NT2/D1 (cell line): ENCODE measurements at regions not wholly inside any gene's neighbourhood (a gene's known extent, or its start where the extent isn't known, plus 50 kb on each side); places are given as distances from the start of the nearest gene placed in this dataset.

Source experiments
- DNase-seq: peaks from one replicate; pipeline ENCODE4 v3.0.0-alpha.2; 2011; ENCODE audit warnings: low read depth, low spot score
- H3K27me3 ChIP-seq: 2 replicates; pipeline ENCODE4 v1.6.0; 2011; ENCODE audit warnings: mild to moderate bottlenecking; ENCODE audit not compliant: insufficient read length, insufficient read depth
- H3K36me3 ChIP-seq: 2 replicates; pipeline ENCODE4 v1.6.1; 2011; ENCODE audit warnings: mild to moderate bottlenecking, low read length, mixed read lengths; ENCODE audit not compliant: insufficient read depth, insufficient read length
- H3K4me1 ChIP-seq: 2 replicates; pipeline ENCODE4 v1.5.1; 2011; ENCODE audit not compliant: insufficient read depth, insufficient read length
- H3K4me3 ChIP-seq: 2 replicates; pipeline ENCODE4 v1.5.1; 2011; ENCODE audit warnings: low read depth; ENCODE audit not compliant: insufficient read length
- H3K9ac ChIP-seq: 2 replicates; pipeline ENCODE4 v1.6.0; 2011; ENCODE audit warnings: low read depth; ENCODE audit not compliant: insufficient read length
- H3K9me3 ChIP-seq: 2 replicates; pipeline ENCODE4 v1.5.1; 2011; ENCODE audit warnings: mild to moderate bottlenecking, low read length; ENCODE audit not compliant: insufficient read depth
- SUZ12 ChIP-seq: IDR thresholded peaks from 2 replicates; pipeline ENCODE4 v1.6.1; 2011; ENCODE audit not compliant: insufficient read length, insufficient read depth; ENCODE audit errors: extremely low read depth
- YY1 ChIP-seq: IDR thresholded peaks from 2 replicates; pipeline ENCODE4 v1.6.1; 2011; ENCODE audit not compliant: insufficient read length, insufficient read depth
- ZNF274 ChIP-seq: IDR thresholded peaks from 2 replicates; pipeline ENCODE4 v1.6.1; 2011; ENCODE audit warnings: mild to moderate bottlenecking, low read depth, low read length

DNA sequence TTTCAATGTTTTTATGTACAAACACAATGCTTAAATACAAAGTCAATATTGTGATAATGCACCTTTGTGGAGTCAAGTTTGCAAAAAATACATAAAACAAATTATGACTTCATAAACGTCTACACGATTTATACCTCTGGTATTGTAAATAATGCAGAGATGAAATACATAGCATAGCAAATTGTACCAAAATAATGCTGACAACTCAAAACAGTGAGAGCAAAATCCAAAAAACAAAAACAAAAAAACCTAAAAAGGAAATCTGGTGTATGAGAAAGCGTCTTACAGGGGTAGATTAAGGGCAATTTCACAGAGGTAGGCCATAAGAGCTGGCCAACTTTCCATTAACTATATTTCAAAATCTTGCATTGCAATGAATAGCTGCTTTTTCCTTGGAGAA, 161.5 kb upstream of the LRRC7 start:
- DNase-seq: no peak
- no peaks in the 10 kb centered on the region for H3K36me3 ChIP-seq

DNA sequence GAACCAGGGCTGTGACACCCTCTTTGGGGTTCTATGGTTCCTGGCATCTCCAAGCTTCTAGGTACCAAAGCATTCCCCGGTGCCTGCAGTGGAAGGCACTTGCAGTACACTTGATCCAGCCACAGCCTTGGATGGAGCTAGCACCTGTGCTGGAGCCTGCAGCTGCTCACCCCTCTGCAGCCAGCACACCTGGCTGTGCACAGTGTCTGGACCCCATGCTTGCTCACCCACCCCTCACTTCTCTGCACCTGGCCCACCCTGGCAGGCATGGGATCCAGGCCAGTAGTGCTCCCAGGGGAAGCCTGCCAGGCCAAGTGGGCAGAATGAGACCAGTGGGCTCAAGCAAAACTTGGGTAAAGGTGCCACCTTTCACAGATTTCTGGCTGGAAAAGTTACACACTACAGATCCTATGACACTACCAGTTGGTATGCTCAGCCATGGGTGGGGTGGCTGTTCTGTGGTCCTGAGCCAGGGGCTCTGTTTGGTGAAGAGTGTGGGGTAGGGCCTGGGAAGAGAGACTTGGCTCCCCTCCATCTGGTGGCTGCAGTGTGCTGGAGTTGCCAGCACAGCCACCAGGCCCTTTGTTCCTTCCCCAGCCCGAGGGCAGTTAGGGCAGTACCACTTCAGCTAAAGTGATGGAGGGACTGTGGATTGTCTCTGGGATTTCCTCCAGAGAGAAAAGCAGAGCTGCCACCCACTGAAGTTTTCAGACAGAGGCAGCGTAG, 157.8 kb upstream of the LRRC7 start:
- no peak overlapping the region for H3K4me3 ChIP-seq
- no peaks in the 10 kb centered on the region for H3K36me3 ChIP-seq
- no peak for TF ChIP-seq SUZ12
- TF ChIP-seq ZNF274: no peak
- no peak for TF ChIP-seq YY1
- H3K9ac ChIP-seq: no peak overlapping the region
- no peaks in the 10 kb centered on the region for H3K4me1 ChIP-seq
- H3K9me3 ChIP-seq: no peaks in the 10 kb centered on the region
- H3K27me3 ChIP-seq: no peaks in the 10 kb centered on the region
- no peak for DNase-seq

More for the DNA sequence above, 161.5 kb upstream of the LRRC7 start:
- Histone ChIP-seq H3K9ac (no peak overlapping the region), H3K27me3 (no peaks in the 10 kb centered on the region), H3K4me3 (no peak overlapping the region), H3K9me3 (no peaks in the 10 kb centered on the region), H3K4me1 (no peaks in the 10 kb centered on the region)
- no peak for TF ChIP-seq YY1
- no peak for TF ChIP-seq ZNF274
- no peak for TF ChIP-seq SUZ12

DNA sequence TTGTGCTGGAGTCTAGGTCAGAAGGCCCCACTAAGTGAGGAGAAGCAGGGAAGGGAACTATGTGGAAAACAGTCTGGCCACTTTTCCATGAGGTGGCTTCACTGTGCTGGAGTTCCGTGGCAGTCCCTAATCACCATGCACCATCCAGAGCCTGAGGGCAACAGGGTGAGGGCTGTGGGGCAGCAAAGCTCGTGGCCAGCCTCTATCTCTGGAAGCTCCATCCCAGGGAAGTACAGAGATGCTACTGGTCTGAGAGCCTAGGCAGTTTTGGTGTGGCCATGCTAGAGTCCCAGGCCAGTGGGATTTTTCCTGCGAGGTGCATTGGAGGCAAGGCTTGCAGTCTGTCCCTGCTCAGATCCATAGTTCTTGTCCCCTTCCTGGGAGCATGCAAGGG, 157.3 kb upstream of the LRRC7 start:
- Histone ChIP-seq H3K27me3 (no peaks in the 10 kb centered on the region), H3K36me3 (no peaks in the 10 kb centered on the region), H3K4me1 (no peaks in the 10 kb centered on the region), H3K9me3 (no peaks in the 10 kb centered on the region), H3K4me3 (no peak overlapping the region), H3K9ac (no peak overlapping the region)
- no peak for TF ChIP-seq YY1
- TF ChIP-seq SUZ12: no peak
- TF ChIP-seq ZNF274: no peak
- DNase-seq: no peak

DNA sequence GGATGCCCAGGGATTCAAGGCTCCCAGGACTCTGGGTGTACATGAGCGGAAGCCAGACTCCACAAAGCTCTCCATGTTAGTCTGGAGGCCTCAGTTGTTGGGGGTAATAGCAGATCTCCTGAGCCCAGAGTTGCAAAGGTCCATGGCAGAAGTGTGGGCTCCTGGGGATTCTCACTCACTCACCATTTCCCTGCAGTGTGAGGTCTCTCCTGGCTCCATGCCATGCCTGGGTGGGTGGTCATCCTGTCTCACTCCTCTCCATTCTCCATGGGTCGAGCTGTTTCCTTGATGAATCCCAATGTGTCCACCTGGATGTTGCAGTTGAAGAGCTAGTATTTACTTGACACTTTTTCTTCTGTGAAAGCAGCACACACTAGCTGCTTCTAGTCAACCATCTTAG, 156.8 kb upstream of the LRRC7 start:
- TF ChIP-seq ZNF274 (no peak), SUZ12 (no peak), YY1 (no peak)
- Histone ChIP-seq H3K4me1 (no peaks in the 10 kb centered on the region), H3K9ac (no peak overlapping the region), H3K4me3 (no peak overlapping the region), H3K9me3 (no peaks in the 10 kb centered on the region), H3K27me3 (no peaks in the 10 kb centered on the region), H3K36me3 (no peaks in the 10 kb centered on the region)
- no peak for DNase-seq

DNA sequence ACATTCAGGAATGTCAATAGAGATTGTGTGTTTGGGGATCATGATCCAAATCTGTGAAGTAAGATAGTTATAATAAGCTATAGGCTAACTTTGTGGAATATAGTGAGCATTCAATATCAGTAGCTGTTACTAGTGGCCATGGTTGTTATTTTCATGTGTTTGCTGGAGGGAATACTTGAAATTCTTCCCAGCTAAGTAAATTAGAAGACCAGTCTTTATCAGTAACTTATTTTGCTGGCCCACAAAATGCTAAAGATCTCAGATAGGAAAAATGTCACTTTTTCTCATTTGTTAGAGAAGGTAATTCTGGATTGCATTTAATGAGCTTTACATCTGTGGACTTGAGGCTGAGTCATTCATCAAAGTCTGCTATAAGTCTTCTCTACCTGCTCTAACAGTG, 156.1 kb upstream of the LRRC7 start:
- Histone ChIP-seq H3K9ac (no peak overlapping the region), H3K36me3 (no peaks in the 10 kb centered on the region), H3K4me1 (no peaks in the 10 kb centered on the region), H3K9me3 (no peaks in the 10 kb centered on the region), H3K27me3 (no peaks in the 10 kb centered on the region), H3K4me3 (no peak overlapping the region)
- TF ChIP-seq ZNF274 (no peak), YY1 (no peak), SUZ12 (no peak)
- no peak for DNase-seq

DNA sequence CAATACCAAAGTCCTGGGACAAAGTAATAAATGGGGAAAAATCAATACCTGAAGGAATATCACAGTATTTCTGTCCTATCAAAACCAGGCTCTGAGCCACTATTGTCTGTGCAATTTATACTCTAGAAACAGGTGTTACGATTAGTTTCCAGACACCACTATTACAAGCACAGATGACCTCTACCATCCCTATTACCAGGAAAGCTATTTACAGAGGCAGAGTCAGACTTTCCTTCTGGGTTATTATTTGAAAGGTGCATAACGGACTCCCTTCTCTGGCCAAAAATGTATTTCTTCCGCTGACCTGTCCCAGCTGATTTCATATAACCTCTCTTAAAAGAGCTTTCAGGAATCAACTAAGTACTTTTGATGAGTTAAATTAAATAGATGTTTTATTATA, 154.6 kb upstream of the LRRC7 start:
- Histone ChIP-seq H3K9me3 (no peaks in the 10 kb centered on the region), H3K36me3 (no peaks in the 10 kb centered on the region), H3K4me1 (no peaks in the 10 kb centered on the region), H3K27me3 (no peaks in the 10 kb centered on the region), H3K4me3 (no peak overlapping the region), H3K9ac (no peak overlapping the region)
- TF ChIP-seq SUZ12 (no peak), YY1 (no peak), ZNF274 (no peak)
- no peak for DNase-seq

DNA sequence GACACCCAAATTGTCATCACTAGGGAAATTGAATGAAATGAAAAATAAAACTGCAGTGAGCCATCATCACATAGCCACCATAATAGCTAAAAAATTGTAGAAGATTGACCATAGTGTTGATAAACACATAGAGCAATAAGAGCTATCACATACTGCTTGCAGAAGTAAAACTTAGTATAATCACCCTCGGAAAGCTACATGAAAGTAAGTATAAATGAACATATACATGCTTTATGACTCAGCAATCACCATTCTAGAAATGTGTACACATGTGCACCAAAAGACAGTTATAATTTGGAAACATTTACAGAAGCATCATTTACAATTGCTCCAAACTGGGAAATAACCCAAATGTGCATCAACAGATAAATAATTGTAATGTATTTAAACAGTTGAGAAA, 153.1 kb upstream of the LRRC7 start:
- Histone ChIP-seq H3K36me3 (no peaks in the 10 kb centered on the region), H3K4me1 (no peaks in the 10 kb centered on the region), H3K9me3 (no peaks in the 10 kb centered on the region), H3K4me3 (no peak overlapping the region), H3K27me3 (no peaks in the 10 kb centered on the region), H3K9ac (no peak overlapping the region)
- no peak for TF ChIP-seq YY1
- TF ChIP-seq SUZ12: no peak
- TF ChIP-seq ZNF274: no peak
- DNase-seq: no peak
